ENCODE measurements at regions not wholly inside any gene's neighbourhood (a gene's known extent, or its start where the extent isn't known, plus 50 kb on each side); places are given as distances from the start of the nearest gene placed in this dataset.

GRCh38 chr5:105739732-105740131, 1931.0 kb downstream of the EFNA5 start (continued):
- TF ChIP-seq CREB5 (CRISPR knock-in tag; IDR thresholded peaks at IDR 0.05; ENCODE audit: low read depth) (no peak), SNAI2 (CRISPR knock-in tag; IDR thresholded peaks at IDR 0.05) (no peak), ZFP30 (CRISPR knock-in tag; IDR thresholded peaks at IDR 0.05) (no peak), ESRRG (CRISPR knock-in tag; IDR thresholded peaks at IDR 0.05) (no peak), CSDC2 (CRISPR knock-in tag; IDR thresholded peaks at IDR 0.05) (no peak), ZNF565 (CRISPR knock-in tag; conservative IDR thresholded peaks at IDR 0.05; ENCODE audit: low read depth) (no peak), POU6F1 (CRISPR knock-in tag; IDR thresholded peaks at IDR 0.05; ENCODE audit: borderline replicate concordance, low read depth) (no peak), RARB (CRISPR knock-in tag; IDR thresholded peaks at IDR 0.05) (no peak), CSRNP3 (CRISPR knock-in tag; IDR thresholded peaks at IDR 0.05) (no peak)

GRCh38 chr5:105735704-105736103, 1935.0 kb downstream of the EFNA5 start:
- ATAC-seq = no peak
- TF ChIP-seq ZFP3 (CRISPR knock-in tag; IDR thresholded peaks at IDR 0.05) (no peak), OSR1 (CRISPR knock-in tag; IDR thresholded peaks at IDR 0.05) (no peak)

GRCh38 chr5:105730982-105731381, 1939.8 kb downstream of the EFNA5 start:
- TF ChIP-seq ARNTL (CRISPR knock-in tag; IDR thresholded peaks at IDR 0.05; ENCODE audit: borderline replicate concordance, low read depth) (no peak), ISL1 (CRISPR knock-in tag; IDR thresholded peaks at IDR 0.05) (peak; percentile 54; the same call in 1 of the 2 replicates), TCF4 (CRISPR knock-in tag; IDR thresholded peaks at IDR 0.05; ENCODE audit: borderline replicate concordance) (0 out of 2 replicates have a peak, but pooled peaks have one; percentile 20)
- peak; percentile 84 for ATAC-seq

GRCh38 chr5:105726093-105726492, 1944.6 kb downstream of the EFNA5 start:
- TF ChIP-seq ZFP3 (CRISPR knock-in tag; IDR thresholded peaks at IDR 0.05) (no peak), ZNF70 (CRISPR knock-in tag; IDR thresholded peaks at IDR 0.05) (no peak), PATZ1 (CRISPR knock-in tag; IDR thresholded peaks at IDR 0.05; ENCODE audit: borderline replicate concordance) (no peak), POU6F1 (CRISPR knock-in tag; IDR thresholded peaks at IDR 0.05; ENCODE audit: borderline replicate concordance, low read depth) (no peak), TCF4 (CRISPR knock-in tag; IDR thresholded peaks at IDR 0.05; ENCODE audit: borderline replicate concordance) (no peak), CSRNP3 (CRISPR knock-in tag; IDR thresholded peaks at IDR 0.05) (no peak), TOX (CRISPR knock-in tag; IDR thresholded peaks at IDR 0.05; ENCODE audit: borderline replicate concordance) (no peak), CREB5 (CRISPR knock-in tag; IDR thresholded peaks at IDR 0.05; ENCODE audit: low read depth) (no peak), CSDC2 (CRISPR knock-in tag; IDR thresholded peaks at IDR 0.05) (no peak), ZNF565 (CRISPR knock-in tag; conservative IDR thresholded peaks at IDR 0.05; ENCODE audit: low read depth) (no peak), ZFP30 (CRISPR knock-in tag; IDR thresholded peaks at IDR 0.05) (no peak), SNAI2 (CRISPR knock-in tag; IDR thresholded peaks at IDR 0.05) (no peak), PPARA (CRISPR knock-in tag; IDR thresholded peaks at IDR 0.05; ENCODE audit: borderline replicate concordance) (no peak)
- ATAC-seq = no peak
